K562 (cell line): ENCODE measurements at regions not wholly inside any gene's neighbourhood (a gene's known extent, or its start where the extent isn't known, plus 50 kb on each side); places are given as distances from the start of the nearest gene placed in this dataset.

Experiments
- ATAC-seq: fragments of 200-7000 bp; cut with Tn5 transposase; 3 replicates; pipeline ENCODE4 v1.9.1; 2020; ENCODE audit warnings: moderate library complexity
- BruUV-seq: library from RNA; stranded (reverse); fragments of 400-500 nt; replicated peaks from 2 replicates; lab custom pipeline; 2021; lab: Mats Ljungman, UMichigan
- CTCF ChIA-PET: fragments of 300-600 bp; formaldehyde crosslinking; extraction: SDS; loops from one replicate; lab custom pipeline; 2021; ENCODE audit warnings: low intra/inter-chr PET ratio; lab: Yijun Ruan, JAX
- POLR2A ChIA-PET: fragments of 300-600, 350-650 bp; sonication (Branson Sonifier 250); formaldehyde crosslinking; extraction: SDS; loops from one replicate; lab custom pipeline; 2021; ENCODE audit warnings: antibody characterized with exemption, inconsistent platforms; lab: Yijun Ruan, JAX
- DNase-seq, 4 experiments: peaks; one replicate each; pipeline versions ENCODE4 v3.0.0 to v3.0.0-alpha.2; 2011 to 2018; ENCODE audit warnings: low spot score in 3 of 4, mixed read lengths in 3 of 4; ENCODE audit errors: extremely low read depth in 1 of 4
- FAIRE-seq: peaks from 2 replicates; lab custom pipeline; 2011; peaks lifted over from hg19 to GRCh38; lab: Jason Lieb, UNC
- H2AFZ ChIP-seq: 2 replicates; pipeline ENCODE4 v1.6.0; 2011; ENCODE audit warnings: low read depth, low read length, control low read depth, inconsistent platforms
- H3K27ac ChIP-seq: fragments of 200-600 bp; 3 replicates; pipeline ENCODE4 v1.8.0; 2011; ENCODE audit warnings: low read depth, mild to moderate bottlenecking, control low read depth, inconsistent platforms, low read length, moderate library complexity, mixed read lengths; ENCODE audit errors: extremely low read depth
- H3K27me3 ChIP-seq, 2 experiments: fragments of 300-600 bp in 1 of 2; 2 replicates in 1 of 2; 3 replicates in 1 of 2; pipeline versions ENCODE4 v1.6.0 to v1.8.0; 2011; ENCODE audit warnings: inconsistent platforms in 2 of 2, low read length in 2 of 2, mild to moderate bottlenecking in 1 of 2, mixed read lengths in 1 of 2, moderate library complexity in 1 of 2; ENCODE audit not compliant: control insufficient read depth in 2 of 2, insufficient read depth in 2 of 2
- H3K36me3 ChIP-seq: fragments of 300-600 bp; 3 replicates; pipeline ENCODE4 v1.8.0; 2011; ENCODE audit warnings: mild to moderate bottlenecking, low read length, inconsistent platforms; ENCODE audit not compliant: control insufficient read depth, insufficient read depth
- H3K4me1 ChIP-seq, 2 experiments: fragments of 200-600 bp in 1 of 2; replicated peaks in 1 of 2; 2 replicates in 1 of 2; 3 replicates in 1 of 2; pipeline versions ENCODE4 v1.5.1 to v1.8.0; 2011; ENCODE audit warnings: inconsistent platforms in 2 of 2, low read length in 2 of 2, mild to moderate bottlenecking in 1 of 2, mixed read lengths in 1 of 2, moderate library complexity in 1 of 2; ENCODE audit not compliant: control insufficient read depth in 2 of 2, insufficient read depth in 2 of 2
- H3K4me2 ChIP-seq: 2 replicates; pipeline ENCODE4 v1.6.1; 2011; ENCODE audit warnings: low read length, control low read depth, inconsistent platforms, mixed read lengths; ENCODE audit not compliant: insufficient read depth
- H3K4me3 ChIP-seq: fragments of 200-600 bp; sonication (generic), shearing (Covaris generic); 2 replicates; pipeline ENCODE4 v1.5.1; 2016; ENCODE audit warnings: control low read depth, inconsistent platforms
- H3K79me2 ChIP-seq: fragments of 200-600 bp; 3 replicates; pipeline ENCODE4 v1.8.0; 2011; ENCODE audit warnings: low read length, inconsistent platforms; ENCODE audit not compliant: control insufficient read depth, insufficient read depth
- H3K9ac ChIP-seq, 2 experiments: 2 replicates each; pipeline versions ENCODE4 v1.6.0 to v1.6.1; 2011; ENCODE audit warnings: low read depth in 2 of 2, low read length in 2 of 2, control low read depth in 1 of 2, inconsistent platforms in 1 of 2, mild to moderate bottlenecking in 1 of 2, mixed read lengths in 1 of 2; ENCODE audit not compliant: insufficient read depth in 1 of 2
- H3K9me1 ChIP-seq: one replicate; pipeline ENCODE4 v1.6.0; 2011; ENCODE audit warnings: inconsistent platforms, mild to moderate bottlenecking, low read length, moderate library complexity; ENCODE audit not compliant: control insufficient read depth, insufficient read depth
- H3K9me3 ChIP-seq: replicated peaks from 2 replicates; pipeline ENCODE4 v1.5.1; 2011; ENCODE audit warnings: low read depth, low read length, inconsistent platforms; ENCODE audit not compliant: control insufficient read depth, insufficient read depth
- H4K20me1 ChIP-seq: replicated peaks from 2 replicates; pipeline ENCODE4 v1.6.1; 2011; ENCODE audit warnings: low read length, inconsistent platforms, mixed read lengths; ENCODE audit not compliant: control insufficient read depth, insufficient read depth
- ADNP ChIP-seq: fragments of 200-800 bp; sonication (Bioruptor generic); IDR thresholded peaks from 2 replicates; pipeline ENCODE4 v1.6.1; 2016; ENCODE audit warnings: missing genetic modification characterization, missing compliant biosample characterization
- ATF2 ChIP-seq: sonication (generic); formaldehyde crosslinking; IDR thresholded peaks from 2 replicates; pipeline ENCODE4 v1.8.1; 2022; ENCODE audit warnings: missing genetic modification reagents
- CHAMP1 ChIP-seq: fragments of 450-650 bp; IDR thresholded peaks from 2 replicates; pipeline ENCODE4 v1.6.1; 2016; ENCODE audit warnings: mild to moderate bottlenecking
- E2F5 ChIP-seq: sonication (generic); formaldehyde crosslinking; IDR thresholded peaks from 2 replicates; pipeline ENCODE4 v1.8.0; 2022; ENCODE audit warnings: mild to moderate bottlenecking, missing genetic modification reagents
- ELF2 ChIP-seq: fragments of 250-450 bp; sonication (Bioruptor Pico); IDR thresholded peaks from 2 replicates; pipeline ENCODE4 v1.5.0; 2021; ENCODE audit warnings: mild to moderate bottlenecking
- HINFP ChIP-seq: fragments of 450-650 bp; conservative IDR thresholded peaks from 2 replicates; pipeline ENCODE4 v1.6.1; 2016; ENCODE audit warnings: missing genetic modification characterization, low read depth, mild to moderate bottlenecking, control low read depth, missing compliant biosample characterization
- NONO ChIP-seq, 2 experiments: fragments of 200-400 bp in 1 of 2; fragments of 450-650 bp in 1 of 2; formaldehyde crosslinking in 1 of 2; IDR thresholded peaks; 2 replicates each; pipeline ENCODE4 v1.6.1; 2017; ENCODE audit warnings: low read depth in 2 of 2, mild to moderate bottlenecking in 2 of 2, moderate library complexity in 2 of 2, low read length in 1 of 2
- NUFIP1 ChIP-seq: fragments of 450-650 bp; IDR thresholded peaks from 2 replicates; pipeline ENCODE4 v1.6.1; 2018; ENCODE audit not compliant: partially characterized antibody
- PRMT5 ChIP-seq: sonication (generic); formaldehyde crosslinking; IDR thresholded peaks from 2 replicates; pipeline ENCODE4 v1.5.0; 2020; ENCODE audit warnings: missing genetic modification reagents
- RFX1 ChIP-seq: fragments of 450-650 bp; IDR thresholded peaks from 2 replicates; pipeline ENCODE4 v1.6.1; 2016; ENCODE audit warnings: mild to moderate bottlenecking, moderate library complexity
- TBP ChIP-seq: optimal IDR thresholded peaks from 2 replicates; pipeline ENCODE3; 2011; ENCODE audit warnings: low read depth, low read length, improper control_type of control experiment
- ZNF174 ChIP-seq: fragments of 250-450 bp; sonication (Bioruptor Pico); IDR thresholded peaks from 2 replicates; pipeline ENCODE4 v1.4.0; 2020; ENCODE audit warnings: mild to moderate bottlenecking
- in situ Hi-C: fragments of 300-500 bp; cut with MboI; formaldehyde crosslinking; loops from 4 replicates; pipeline ENCODE4 v1.15.0; 2018; ENCODE audit warnings: inconsistent platforms, mixed read lengths
- intact Hi-C: fragments of 100-400 bp; cut with micrococcal nuclease; formaldehyde crosslinking; loops from 2 replicates; pipeline ENCODE4 v1.14.2; 2022

GRCh38 chr3:103184772-103185171 lies 750.0 kb downstream of the ZPLD1 start:
- Histone ChIP-seq H3K9me3 (no peaks in the 10 kb centered on the region), H3K9me1 (no peaks in the 10 kb centered on the region), H4K20me1 (no peaks in the 10 kb centered on the region), H3K27me3 (no peaks in the 10 kb centered on the region), H3K4me2 (no peak overlapping the region), H3K79me2 (no peaks in the 10 kb centered on the region), H3K36me3 (no peaks in the 10 kb centered on the region), H3K27ac (no peak overlapping the region), H3K4me3 (no peak overlapping the region), H2AFZ (no peak overlapping the region), H3K4me1 (no peaks in the 10 kb centered on the region), H3K9ac (no peak overlapping the region)
- in situ Hi-C loops, result no loop called here
- no peak for ATAC-seq
- CTCF ChIA-PET, result no interaction called here
- TF ChIP-seq ADNP (tag) (no peak), ZNF174 (CRISPR knock-in tag) (no peak), E2F5 (CRISPR knock-in tag) (no peak), TBP (no peak), PRMT5 (CRISPR knock-in tag) (no peak), NUFIP1 (no peak), ELF2 (no peak), RFX1 (no peak), HINFP (no peak), NONO (IDR thresholded peaks at IDR 0.05; ENCODE audit: low read depth in 2 of 2, low read length in 1 of 2) (no peak), CHAMP1 (no peak), ATF2 (CRISPR knock-in tag) (no peak)
- intact Hi-C loops, result no loop called here
- FAIRE-seq, result no peak
- POLR2A ChIA-PET, result no interaction called here
- no TSS peak for BruUV-seq
- DNase-seq, result no peak
